ENCODE measurements at regions not wholly inside any gene's neighbourhood (a gene's known extent, or its start where the extent isn't known, plus 50 kb on each side); places are given as distances from the start of the nearest gene placed in this dataset.
"Not testable (repeated sequence)": the region's sequence is repeated elsewhere in the genome, so short reads cannot be mapped to it uniquely, and the experiment has no call there.

DNA sequence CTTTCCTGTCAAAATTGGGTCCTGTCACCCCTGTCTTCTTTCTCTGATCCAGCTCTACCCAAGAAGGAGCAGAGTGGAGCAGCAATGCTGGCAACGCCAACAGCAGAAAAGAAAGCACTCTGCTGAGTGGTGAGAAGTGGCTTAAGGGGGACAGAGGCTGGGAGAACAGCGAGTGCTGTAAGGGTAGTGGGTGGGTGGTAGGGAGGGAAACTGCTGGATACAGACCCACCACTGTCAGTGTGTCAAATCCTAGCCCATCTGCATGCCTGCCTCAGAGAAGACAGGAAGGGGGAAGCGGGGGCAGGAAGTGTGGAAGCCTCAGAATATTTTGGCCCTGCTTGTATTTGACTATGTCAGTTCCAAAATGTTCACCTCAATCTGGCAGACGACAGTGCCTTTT, 170.4 kb upstream of the MAST4 start:
- no peak for DNase-seq

DNA sequence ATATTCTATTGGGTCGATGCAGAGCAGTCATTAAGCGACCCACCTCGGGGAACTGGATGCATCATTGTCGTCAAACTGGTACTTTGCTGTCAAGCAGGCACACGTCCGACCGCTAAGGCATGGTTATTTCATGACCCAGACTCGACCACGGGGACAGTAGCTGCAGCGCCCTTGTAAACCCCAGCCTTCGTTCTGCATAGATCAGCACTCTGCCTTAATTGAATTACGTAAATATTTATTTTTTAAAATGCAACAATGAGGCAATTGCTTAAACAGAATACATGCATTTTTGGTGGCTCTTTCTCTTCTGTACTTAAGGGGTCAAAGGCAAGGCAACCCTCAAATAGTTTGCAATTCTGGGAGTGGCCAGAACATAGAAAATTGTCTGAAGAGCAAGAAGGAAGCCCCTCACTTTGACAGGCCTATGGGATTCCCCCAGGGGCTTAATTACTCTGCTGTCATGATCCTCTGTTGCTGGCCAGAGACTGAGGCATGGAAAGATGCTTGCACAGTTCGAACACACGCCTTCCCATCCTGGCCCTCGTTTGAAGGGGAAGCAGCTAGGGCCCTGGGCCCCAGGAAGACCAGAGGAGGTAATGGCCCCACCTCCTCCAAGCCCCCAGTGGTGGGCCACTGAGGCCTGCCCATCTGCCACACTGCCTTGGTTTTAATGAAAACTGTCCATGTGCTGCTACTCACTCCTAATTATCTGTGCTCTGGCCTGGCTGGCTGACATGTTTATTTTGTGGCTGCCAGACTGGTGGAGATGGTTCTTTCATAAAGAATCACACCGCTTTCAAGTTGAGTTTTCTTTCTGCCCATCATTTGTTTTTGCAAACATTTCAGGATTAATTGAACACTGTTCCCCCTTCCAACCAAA, 169.7 kb upstream of the MAST4 start:
- no peak for DNase-seq

DNA sequence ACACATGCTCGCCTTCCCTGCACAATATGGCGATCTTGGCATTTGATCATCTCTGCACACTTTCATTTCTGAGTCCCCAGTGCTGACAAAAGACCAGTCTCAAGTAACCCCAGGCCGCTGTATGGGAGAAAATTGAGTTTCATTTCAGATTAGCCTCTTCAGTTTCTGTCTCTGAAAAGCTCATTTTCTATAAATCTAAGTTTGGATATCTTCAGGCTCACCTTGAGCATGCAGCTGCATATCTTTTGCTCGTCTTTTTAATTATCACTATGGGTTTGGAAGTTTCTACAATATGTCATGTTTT, 169.1 kb upstream of the MAST4 start:
- DNase-seq, result no peak

DNA sequence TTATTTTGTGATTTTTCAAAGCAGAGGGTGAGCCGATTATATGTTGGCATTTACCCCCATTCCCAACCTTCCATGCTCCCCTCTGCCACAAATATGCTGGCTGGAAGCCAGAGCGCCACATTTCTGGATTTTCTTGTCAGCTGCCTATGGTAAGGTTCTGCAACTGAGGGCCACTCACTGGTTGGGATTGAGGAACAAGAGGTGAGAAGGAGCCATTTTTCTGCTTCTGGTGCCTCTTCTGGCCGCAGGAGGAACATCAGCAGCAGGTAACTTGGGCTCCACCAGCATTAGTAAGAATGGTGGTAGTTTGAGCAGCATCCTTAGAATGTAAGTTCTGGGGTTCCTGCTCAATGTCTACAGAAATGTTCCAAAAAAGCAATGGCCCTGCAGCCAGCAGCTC, 159.5 kb upstream of the MAST4 start:
- DNase-seq, result no peak

DNA sequence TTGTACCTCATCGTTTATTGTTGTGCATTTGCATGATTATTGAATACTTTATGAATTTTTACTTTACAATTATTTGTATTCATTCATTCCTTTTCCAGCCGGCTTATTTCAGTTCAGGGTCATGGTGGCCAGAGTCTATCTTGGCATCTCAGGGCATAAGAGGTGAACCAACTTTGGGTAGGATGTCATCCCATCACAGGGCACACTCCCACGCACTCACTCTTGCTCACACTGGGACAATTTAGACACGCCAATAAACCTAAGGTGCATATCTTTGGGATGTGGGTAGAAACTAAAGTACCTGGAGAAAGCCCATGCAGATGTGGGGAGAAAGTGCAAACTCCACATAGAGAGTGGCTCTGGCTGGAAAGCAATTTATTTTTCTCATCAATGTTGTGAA, 158.1 kb upstream of the MAST4 start:
- no peak for DNase-seq

DNA sequence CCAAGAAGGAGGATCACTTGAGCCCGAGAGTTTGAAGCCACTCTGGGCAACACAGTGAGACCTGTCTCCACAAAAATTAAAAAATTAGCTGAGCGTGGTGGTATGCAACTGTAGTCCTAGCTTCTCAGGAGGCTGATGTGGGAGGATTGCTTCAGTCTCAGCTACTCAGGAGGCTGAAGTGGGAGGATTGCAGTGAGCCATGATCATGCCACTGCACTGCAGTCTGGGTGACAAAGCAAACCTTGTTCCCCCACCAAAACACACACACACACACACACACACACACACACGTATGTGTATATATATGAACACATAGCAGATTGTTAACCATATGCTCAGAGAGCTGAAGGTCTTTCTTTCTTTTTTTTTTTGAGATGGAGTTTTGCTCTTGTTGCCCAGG, 157.5 kb upstream of the MAST4 start:
- DNase-seq, result no peak

DNA sequence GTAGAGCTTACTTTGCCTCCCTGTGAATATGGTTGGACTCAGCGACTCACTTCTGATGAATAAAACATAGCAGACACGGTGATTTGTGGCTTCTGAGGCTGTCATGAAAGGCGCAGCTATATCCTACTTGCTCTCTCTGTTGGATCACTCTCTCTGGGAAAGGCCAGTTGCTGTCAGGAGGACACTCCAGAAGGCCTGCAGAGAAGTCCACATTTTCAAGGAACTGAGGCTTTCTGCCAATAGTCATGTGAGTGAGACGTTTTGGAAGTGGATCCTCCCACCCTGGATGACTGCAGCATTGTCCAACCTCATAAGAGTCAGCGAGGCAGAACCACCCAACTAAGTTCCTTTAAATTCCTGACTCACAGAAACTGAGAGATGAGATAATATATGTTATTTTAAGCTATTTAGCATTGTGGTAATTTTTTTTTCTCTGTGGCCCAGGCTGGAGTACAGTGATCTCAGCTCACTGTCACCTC, 156.0 kb upstream of the MAST4 start:
- peak; percentile 14 for DNase-seq

DNA sequence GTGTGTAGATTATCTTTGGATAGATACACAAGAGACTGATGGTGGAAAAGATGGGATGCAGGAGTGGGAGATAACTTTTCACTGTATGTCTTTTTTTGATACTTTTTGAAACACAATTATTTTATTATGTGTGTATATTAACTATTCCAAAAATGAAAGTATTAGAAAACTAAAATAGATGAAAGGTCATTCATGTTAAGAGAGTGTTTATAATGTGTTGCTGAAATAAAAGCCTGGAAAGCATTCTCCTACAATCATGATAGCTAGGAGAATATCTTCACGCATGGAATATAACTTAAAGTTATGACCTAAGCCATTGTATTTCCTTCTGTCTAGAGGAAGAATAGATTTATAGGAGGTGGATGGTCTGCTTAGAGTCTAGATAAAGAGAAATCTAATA, 154.8 kb upstream of the MAST4 start:
- DNase-seq, result no peak

DNA sequence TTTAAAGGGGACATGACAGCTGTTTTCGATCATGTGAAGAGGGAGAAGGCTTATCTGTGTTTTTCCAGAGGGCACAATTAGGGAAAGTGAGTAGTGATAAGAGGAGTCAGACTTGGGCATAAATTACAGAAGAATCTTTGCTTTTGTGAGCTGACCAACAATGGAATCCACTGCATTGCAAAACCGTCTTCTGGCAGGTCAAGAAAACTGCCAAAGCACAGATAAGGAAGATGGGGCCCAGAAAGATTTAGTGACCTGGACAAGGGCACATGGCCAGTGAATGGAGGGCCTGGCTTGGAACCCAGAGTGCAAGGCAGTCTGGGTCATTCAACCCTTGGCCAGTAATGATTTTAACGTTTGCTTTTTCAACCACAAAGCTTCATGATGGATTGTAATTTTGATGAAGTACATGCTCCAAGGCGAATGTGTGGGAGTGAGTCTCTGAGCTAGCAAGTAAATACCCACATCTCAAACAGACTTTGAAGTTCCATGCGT, 153.2 kb upstream of the MAST4 start:
- DNase-seq, result no peak

DNA sequence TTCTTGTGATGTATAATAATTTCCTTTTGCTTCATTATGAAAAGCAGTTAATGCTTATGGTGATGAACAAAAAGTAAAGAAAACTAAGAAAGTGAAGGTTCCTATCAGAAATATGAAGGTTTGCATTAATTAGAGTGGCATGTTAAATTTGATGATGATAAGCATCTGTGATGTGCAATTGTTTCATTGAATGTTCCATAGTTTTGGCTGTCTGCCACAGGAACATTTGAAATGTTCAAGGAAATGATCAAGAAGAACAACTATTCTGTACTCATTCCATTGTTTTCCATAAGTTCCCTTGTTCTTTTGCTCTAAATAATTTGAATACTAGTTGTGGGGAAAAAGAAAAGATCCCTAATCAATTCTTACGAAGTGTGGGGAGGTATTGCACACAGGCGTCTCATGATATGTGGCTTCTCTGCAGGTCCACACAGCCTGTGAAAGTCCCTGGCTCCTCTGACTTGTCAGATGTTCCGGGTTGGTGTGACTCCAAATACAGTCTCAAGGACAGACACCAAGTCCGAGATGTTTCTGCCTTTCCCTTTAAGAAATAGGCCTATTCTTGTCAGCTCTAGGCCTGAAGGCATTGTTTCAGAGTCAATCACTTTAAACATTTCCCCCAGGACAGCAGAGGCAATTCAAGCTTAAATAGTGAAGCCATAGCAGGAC, 152.6 kb upstream of the MAST4 start:
- DNase-seq, result no peak

DNA sequence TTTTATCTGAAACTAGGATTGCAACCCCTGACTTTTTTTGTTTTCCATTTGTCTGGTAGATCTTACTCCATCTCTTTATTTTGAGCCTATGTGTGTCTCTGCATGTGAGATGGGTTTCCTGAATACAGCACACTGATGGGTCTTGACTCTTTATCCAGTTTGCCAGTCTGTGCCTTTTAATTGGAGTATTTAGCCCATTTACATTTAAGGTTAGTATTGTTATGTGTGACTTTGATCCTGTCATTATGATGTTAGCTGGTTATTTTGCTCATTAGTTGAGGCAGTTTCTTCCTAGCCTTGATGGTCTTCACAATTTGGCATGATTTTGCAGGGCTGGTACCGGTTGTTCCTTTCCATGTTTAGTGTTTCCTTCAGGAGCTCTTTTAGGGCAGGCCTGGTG, 148.1 kb upstream of the MAST4 start:
- DNase-seq, result not testable (repeated sequence)

DNA sequence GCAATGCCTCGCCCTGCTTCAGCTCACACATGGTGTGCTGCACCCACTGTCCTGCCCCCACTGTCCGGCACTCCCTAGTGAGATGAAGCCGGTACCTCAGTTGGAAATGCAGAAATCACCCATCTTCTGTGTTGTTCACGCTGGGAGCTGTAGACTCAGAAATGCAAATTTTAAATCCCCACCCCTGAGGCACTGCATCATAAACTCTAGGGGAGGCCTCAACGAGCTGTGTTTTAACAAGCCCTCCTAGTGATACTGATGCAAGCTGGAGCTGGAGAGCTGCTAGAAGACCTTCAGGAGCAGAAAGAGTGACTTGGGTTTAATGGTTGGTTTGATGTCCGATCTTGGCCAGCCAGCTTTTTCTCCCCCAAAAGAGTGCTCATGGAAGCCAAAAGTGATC, 146.0 kb upstream of the MAST4 start:
- DNase-seq, result no peak

DNA sequence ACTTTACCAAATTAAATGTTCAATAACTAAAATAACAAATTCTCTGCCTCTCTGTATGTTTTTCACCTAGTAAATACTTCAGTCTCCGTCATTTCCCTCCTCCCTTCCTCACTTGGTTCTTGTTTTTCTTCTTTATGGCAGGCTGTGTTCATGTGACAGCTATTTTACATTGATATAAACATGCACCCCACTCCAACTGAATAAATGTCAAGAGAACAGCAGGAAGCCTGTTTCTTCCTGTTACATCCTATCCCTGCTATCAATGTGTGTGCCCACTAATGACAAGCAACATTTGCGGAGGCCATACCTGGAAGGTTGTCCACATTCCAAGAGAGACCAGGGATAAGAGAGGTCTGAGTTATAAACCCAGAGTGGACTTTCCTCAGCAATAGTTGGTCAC, 145.2 kb upstream of the MAST4 start:
- DNase-seq, result no peak

DNA sequence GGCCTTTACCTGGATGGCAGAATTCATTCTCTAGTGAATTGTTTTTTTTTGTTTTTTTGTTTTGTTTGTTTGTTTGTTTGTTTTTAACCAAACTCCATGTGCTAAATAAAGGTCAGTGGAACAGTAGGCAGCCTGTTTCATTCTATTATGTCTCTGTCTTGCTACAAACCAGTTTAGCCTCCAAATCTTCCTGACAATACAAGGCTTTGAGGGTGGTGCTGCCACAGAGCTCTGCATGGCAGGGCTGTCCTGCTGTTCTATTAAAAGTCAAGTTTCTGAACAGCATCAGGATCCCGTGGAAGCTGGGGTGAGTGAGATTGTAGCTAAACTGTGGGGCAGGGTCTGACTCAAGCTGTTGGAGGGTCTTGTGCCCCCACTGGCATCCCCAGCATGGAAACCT, 144.1 kb upstream of the MAST4 start:
- DNase-seq, result no peak

DNA sequence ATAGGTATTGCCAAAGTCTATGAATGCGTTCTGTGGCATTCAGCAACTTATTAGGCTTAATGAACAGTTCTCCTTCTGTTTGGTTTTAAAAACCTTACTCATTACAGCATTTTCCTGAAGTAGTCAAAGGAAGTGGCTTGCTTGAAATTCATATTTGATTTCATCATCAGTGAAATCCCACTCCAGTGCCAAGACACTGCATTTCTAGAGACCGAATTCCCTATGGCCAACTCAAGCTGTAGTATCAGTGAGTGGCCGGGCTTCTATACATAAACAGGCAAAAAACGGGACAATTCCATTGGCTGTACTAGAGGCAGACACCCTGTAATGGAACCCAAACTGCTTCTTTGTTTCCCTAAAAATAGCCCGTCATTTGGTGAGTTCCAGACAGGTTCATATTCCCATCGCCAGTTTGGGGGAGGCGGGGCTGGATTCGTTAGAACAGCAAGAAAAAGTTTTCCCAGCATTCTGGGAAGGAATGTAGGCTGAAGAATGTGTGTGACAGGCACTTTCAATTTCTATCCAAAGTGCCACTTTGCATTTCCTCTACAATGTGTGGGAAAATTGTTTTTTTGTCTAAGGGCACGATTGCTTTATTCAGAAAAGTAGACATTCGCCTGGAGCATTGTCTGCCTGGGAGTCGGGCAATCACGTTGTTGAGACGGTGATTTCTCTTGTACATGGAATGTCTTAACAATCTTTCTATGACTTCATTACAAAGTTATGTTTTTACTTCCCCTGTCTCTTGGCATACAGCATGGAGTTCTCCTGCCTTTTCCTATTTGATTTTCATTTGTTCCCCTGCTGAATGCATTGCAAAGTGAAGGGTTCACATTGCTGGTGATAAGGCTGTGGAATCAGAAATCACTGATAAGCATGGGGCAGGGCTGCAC, 141.8 kb upstream of the MAST4 start:
- no peak for DNase-seq

DNA sequence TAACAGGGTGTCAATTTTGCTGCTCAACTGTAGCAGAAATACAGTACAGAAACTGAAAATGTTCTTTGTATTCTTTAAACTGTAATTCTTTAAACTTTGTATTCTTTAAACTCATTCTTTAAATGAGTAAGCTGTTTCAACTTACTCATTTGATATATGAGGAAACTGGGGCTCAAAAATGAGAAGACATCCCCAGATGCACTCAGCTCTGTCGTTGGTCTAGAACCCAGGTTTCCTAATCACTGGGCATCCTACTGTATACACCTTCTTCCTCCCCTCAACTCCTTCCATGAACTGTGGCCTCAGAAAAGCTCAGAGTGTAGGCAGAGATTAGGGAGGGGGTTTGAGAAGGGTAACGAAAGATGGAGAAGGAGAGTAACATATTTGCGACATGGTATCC, 136.5 kb upstream of the MAST4 start:
- no peak for DNase-seq

DNA sequence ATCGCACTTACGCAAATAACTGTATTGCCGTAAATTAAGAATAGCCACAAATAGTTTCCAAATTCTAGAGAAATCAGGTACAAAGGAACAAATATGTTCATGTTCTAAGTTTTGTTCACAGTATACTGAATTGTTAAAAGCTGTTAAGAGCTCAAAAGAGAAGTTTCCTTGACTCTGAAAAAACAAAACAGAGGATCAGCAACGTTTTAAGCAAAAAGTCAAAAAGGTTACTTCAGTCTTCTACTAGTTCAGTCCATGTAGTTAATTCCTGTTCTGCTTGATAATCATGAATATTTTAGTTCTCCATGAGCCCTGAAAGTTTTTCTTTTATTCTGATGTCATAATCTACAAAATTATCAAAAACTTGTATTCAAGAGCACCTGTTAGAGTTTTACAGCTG, 128.6 kb upstream of the MAST4 start:
- no peak for DNase-seq

DNA sequence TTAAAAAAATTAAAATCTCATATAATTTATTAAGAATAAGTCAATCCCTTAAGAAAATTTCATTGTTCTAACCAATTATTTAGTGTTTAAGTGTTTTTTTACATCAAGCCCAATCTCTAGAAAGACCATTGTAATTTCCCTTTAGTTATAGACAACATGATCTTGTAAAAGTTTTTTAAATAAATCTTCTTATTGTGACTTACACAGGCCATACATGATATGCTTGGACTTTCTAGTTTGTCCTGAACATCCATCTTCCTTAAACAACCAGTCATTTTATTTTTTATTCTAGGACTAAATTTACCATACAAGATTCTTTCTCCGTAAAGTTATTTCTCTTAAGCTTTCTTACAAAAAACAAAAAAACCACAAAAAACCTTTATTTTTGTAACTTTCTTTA, 126.5 kb upstream of the MAST4 start:
- DNase-seq, result no peak

DNA sequence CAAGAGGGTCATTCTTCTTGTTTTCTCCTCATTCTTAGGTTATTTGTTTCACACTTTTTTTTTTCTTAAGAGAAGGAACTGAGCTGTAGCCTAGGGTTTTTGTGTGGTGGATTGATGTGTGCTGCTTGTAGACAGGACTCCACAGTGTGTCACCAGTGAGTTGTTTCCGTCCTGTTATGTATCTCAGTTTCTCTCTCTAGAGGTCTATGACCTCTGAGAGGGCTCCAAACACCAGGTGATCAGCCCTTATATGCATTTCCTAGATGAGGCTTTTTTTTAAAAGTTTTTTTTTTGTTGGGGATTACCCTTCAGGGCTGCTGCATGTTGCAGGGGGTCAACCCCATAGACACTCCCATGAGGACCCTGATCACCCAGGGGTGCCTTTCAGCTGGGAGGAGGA, 124.2 kb upstream of the MAST4 start:
- no peak for DNase-seq

DNA sequence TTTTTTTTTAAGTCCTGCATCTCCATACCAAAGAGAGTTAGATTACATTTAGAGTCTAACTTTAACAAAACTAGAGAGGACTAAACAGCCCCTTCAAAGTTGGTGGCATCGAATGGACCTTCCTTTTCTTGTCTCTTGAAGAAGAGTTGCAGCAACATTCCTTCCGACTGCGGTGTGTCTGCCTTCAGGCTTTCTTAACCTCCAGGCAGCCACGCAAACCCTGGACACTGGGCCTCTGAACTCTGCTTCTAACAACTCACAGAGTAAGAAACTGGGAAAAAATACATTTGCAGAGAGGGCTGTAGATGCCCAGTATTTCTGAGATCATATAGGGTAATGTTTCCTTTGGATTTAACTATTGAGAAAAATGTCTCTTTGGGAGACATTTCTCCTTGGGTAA, 120.5 kb upstream of the MAST4 start:
- no peak for DNase-seq

DNA sequence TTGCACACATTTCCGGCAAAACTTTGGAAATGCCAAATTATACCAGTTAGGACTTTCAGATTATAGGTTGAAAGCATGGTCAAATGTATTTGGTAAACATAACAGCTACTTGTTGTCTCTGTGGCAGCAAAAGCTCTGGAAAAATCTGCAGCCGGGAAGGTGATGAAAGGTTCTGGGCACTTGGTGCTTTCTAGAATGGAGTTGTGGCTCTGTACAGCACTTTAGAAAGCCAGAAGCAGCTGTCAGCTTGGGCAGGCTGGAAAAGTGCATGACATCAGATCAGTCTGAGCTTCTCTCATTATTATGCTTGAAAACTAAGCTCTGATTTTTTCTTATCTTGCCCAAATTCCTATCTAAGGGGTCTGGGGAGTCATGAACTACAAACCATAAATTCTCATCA, 118.6 kb upstream of the MAST4 start:
- no peak for DNase-seq

DNA sequence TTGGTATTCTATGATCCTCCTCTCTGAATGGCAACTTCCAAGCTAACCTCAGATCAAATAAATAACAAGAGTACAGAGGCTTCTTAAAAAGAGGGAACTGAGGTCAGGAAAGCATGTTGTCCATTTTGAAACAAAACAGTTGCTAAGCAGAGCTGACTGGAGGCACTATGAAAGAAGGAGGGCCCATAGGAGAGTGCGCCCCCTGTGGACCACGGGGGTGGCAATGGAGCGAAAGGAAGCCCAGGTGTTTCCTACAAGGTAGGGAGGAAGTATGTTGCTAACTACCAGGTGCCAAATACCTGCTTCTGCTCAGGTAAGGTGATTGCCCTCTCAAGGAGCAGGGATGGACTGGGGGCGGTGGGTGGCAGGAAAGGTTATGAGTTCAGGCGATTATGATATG, 101.8 kb upstream of the MAST4 start:
- DNase-seq, result no peak

DNA sequence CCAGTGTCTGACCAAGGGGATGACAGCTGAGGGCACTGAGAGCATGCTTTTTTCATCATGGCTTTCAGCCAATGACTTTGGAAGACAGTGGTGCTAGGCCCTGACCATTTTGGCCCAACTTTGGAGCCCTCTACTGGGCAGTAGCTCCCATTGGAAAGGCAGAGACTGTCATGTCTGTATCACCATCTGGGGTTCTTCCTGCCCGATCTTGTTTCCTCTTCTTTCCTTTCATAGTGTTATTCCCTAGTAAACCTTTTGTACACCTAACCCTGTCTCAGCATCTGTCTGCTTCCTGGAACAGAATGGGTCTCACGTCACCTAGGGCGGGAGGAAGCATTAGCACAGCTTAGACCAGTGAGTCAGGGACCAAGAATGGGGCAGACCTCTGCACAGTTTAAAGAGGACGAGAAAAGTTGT, 97.4 kb upstream of the MAST4 start:
- DNase-seq, result peak; percentile 15
